Myocyte (in vitro differentiated cells): ENCODE measurements at regions not wholly inside any gene's neighbourhood (a gene's known extent, or its start where the extent isn't known, plus 50 kb on each side); places are given as distances from the start of the nearest gene placed in this dataset.

Experiments used
- DNase-seq: peaks from one replicate; pipeline ENCODE4 v3.0.0-alpha.2; 2012; ENCODE audit warnings: low read depth

DNA sequence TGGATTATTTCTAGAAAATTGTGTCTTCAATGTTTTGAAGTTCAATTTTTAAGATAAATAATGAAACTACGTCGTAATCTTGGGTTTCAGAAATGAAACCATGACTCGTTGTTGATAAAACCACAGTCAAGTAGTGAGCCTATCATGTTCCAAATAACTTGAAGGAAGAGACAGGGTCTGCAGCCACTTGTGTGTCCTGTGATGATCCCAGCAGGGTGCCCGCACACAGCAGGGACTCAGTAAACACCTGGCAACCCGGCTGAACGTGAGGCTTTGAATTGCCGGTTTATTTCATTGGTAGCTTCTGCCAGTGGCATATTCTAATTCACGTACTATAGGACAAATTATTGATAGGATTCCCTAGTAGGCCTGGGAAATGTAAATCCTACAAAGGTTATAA lies 679.6 kb downstream of the IRX1 start:
- DNase-seq: no peak

DNA sequence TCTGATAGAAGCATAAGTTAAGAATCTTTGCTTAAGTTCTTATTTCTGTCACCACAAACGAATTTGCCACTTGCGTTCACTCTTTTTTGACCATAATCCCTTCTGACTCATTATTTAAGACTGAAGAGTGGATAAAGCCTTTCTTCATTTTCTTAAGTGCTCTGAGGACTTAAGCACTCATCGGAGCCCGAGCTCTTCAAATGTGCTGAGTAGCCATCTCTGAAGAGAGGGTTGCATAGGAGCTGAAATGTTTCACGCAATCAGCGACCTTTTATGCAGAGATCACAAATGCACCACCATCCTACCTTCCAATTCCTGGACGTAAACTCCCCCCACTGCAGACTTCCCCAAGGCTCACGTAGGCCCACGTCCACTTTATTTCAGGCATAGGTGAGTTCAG lies 699.2 kb downstream of the IRX1 start:
- DNase-seq: no peak

DNA sequence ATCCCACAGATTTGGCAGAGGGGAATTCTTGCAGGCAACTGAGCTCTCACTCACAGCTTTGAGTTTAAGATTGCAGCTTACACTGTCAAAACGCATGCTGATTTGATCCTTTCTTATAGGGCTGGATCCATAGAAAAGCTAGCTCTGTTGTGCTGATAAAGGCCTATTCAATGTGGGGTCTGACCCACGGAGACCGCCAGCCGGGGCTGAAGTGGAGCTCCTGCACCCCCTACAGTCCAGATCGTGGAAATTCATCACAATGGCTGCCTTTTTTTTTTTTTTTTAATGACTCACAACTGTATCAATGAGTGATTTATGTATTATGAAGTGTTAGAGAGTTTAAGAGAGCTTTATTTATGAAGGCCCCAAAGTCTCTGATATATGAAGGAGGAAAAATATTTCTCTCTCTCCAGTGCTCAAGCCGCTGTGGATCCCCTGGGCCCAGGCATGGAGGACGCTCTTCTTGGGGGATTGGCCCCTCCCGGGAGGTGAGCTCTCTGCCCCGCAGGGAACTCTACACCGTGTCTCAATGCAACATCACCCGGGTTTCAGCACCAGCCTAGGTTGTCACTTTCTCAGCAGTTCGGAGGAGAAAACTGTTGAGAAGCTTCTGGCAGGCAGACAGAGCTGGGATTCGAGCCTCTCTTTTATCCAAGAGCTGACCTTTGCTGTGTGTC lies 700.2 kb downstream of the IRX1 start:
- no peak for DNase-seq

DNA sequence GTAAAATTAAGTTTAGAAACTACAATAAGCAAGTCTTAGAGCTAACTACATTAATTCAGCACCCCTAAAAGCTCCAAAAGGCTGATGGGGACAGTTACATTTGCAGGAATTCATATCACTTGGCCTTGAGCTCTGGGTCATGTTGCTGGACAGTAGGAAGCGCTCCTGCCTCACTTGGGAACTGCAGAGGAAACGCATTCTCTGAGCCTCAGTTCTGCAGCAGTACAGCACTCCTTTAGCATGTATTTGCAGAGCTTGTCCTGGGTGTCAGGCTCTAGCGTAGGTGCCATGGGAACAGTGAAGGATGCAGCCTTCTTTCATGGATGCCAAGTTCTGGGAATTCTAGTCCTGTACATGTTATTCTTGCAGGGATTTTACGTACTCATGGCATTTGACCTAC lies 710.4 kb downstream of the IRX1 start:
- DNase-seq: no peak

DNA sequence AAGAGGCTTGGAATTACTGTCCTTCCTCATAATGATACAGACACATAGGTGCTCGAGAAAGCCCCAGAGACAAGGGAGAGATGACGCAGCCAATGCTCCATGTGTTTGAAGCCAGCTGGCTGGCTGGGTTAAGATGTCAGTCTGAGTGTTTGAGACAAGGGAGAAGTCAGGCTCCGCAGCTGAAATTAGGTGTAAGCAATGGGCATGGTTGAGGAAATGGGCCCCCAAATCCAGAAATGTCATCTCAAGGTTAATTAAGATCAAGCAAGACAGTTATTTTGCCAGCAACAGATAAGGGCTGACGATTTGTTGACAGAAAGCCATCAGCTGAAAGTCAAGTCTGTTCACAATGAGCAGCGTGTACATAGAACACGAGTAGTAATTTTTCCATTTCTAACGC lies 713.4 kb downstream of the IRX1 start:
- no peak for DNase-seq

DNA sequence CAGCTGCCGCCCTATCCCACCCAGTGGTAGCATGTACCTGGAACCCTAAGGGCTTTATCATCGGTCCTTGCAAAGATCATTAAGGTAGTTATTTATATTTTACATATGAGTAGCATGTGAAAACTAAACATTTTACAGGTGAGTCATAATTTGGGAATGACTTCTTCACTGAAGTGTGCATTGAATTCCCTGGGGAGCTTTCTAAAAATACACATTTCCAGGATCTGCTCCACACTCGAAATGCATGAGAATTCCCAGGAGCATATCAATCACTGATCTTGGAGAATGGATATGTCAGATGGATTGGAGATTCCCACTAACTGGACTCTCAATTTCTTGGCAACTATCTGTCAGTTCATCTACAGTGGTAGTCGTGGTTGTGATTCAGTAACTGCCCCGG lies 717.5 kb downstream of the IRX1 start:
- no peak for DNase-seq

DNA sequence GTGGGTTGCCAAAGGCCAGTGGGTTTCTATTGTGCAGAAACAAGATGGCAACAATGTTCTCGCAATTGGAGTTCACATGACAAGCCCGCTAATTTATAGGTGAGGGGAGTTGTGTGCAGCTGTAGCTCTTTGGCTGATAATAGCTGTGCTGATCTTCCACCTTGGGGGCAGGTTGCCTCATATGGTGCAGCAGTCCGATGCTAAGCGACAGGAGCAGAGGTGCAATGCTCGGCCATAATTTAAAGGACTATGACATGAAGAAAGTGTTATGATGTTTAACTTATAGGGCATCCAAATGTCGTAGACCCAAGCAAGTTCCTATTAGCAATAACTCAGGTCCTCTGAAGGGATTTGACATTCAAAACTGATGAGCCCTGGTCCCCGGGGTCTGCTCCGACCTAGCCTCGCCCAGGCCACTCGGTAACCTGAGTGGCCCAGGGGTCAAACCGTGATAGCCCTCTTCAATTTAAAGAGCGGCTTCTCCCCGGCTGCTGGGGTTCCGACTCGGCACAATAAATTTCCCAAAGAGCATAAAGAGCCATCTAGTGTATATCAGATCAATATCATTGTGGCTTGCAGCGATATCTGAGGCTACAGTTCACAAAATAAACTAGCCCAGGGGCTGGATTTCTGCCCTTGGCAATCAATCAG lies 724.0 kb downstream of the IRX1 start:
- DNase-seq: no peak

DNA sequence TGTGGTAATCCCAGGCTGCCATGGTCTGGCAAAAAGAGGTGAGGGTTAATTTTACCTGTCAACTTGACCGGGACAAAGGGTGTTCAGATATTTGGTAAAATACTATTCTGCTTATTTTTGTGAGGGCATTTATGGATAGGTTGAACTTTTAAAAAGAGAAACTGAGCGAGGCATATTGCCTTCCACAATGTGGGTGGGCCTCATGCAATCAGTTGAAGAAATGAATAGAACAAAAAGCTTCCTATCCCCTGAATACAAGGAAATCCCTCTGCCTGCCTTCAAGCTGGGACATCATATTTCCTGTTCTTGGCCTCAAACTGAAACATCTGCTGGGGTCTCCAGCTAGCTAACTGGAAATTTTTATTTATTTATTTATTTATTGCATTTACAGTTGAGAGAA lies 734.7 kb downstream of the IRX1 start:
- DNase-seq: no peak

DNA sequence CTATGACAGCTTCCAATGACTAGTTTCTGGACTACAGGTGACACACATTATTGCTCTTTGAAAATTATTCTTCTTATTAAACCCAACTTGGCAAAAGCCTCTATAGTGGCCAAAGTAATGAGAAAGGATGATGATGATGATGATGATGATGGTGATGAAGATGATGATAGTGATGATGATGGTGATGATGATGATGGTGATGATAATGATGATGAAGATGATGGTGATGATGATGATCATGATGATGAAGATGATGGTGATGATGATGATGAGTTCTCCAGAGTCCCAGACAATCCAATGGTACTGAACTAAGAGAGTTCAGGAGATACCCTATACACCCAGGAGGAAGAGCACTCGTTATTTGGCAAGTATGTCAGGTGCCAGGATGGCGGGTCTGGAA lies 739.4 kb downstream of the IRX1 start:
- no peak for DNase-seq

DNA sequence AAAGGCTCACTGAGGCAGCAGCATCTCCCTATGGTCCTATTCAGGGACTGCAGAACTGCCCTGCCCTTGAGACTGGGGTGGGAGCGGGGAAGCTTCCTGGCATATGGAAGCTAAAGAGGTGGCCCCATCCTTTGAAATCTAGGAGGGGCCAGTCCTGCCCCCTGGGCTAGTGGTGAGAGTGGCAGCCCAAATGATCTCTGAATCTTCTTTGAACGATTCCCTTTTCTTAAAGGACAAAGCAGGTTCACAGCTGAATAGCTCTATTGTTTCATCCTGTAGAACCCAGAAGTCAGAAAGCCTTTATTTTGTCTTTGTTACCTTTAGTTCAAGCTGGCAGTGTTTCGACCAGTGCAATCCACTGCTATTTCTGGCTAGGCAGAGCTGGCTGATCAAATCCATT lies 741.9 kb downstream of the IRX1 start:
- no peak for DNase-seq

DNA sequence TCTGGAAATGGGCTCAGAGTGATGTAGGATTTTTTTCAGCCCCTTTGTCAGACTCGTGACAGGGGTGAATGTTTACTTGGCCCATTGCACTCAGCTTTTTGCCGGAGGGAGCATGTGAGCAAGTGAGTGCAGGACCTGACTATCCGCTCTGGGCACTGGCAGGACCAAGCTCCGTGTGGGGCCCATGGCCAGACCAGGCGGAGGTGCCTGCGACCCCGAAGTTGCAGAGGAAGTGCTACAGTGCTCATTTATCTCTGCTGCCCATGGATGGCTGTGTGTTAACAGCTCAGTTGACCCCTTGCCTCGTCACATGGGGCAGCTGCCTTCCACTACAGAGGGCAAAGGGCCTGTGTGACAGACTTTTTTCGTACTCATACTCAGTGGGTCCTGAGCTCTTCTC lies 744.3 kb downstream of the IRX1 start:
- DNase-seq: no peak

DNA sequence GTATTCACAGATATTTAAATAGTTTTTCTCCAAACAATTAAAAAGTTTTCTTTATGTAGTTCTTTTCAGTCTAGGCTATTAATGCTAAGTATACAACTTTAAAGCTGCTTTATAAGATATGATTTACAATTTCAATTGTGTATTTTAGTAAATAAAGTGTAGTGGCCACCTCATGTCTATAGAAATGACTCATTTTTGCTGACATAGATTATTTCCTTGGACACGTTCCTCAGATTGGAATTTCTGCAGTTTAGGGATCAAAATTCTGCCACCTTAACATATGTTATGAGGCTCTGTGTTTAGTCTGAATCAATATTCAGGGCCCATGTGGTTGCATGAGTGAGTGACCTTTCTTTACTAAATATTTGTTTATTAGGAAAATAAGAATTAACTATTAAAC lies 750.2 kb downstream of the IRX1 start:
- no peak for DNase-seq

DNA sequence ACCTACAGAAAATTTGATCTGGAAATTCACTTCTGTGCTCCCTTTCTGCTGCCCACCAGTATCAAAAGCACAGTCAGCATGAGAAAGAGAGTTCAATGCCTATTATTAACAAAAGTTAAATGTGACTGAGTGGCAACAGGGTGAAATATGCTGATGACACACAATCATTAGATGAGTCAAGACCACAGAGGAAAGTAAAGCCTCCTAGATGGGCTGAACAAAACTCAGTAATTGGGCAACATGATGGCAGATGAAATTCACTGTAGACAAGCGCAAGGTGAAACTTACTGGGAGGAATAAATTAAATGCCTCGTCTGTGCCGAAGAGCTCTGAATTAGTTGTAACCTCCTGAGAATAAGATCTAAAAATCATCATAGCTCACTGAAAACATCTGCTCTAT lies 752.8 kb downstream of the IRX1 start:
- no peak for DNase-seq

DNA sequence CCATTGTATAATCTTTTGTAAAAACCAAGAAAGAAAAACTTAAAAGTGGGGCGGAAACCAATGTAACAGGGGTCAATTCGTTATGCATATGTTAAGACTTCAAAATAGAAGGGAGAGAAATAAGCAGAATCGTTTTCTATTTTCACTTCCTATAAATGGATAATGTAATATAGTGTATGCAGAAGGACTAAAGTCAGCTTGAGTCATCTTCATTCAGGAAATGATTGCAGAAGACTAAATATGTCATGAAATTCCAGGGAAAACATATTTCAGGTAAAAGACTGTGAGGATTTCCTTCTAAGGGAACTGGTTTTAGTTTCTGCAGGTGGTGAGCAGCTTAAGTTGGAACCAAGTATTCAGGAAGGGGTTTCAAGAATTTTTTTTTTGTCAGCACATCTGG lies 753.3 kb downstream of the IRX1 start:
- DNase-seq: no peak

DNA sequence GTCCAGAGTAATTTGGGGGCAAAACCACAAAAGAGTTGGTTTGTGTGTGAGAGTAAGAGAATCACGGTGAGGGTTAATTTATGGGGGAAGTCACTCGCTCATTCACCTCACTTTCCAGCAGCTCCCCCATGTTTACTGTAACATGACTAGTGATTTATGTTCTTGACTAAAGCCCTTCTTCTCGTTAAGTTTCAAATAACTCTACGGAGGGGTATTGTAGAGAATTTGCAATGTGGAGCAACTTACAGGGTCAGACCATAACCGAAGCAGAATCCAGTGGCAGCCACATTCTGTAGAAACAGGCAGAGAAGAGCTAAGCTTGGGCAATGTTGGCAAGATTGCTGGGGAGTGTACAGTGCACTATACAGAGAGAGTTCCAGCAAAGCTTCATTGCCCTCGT lies 760.6 kb downstream of the IRX1 start:
- DNase-seq: no peak

DNA sequence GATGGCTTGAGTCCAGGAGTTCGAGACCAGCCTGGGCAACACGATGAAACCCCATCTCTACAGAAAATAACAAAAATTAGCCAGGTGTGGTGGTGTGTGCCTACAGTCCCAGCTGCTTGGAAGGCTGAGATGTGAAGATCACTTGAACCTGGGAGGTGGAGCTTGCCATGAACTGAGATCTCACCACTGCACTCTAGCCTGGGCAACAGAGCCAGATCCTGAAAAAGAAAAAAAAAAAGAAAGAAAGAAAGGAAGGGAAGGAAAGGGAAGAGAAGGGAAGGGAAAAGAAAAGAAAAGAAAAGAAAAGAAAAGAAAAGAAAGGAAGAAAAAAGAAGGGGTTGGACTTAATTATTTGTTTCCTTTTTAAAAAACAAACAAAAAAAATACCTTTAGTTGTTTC lies 764.2 kb downstream of the IRX1 start:
- no peak for DNase-seq

DNA sequence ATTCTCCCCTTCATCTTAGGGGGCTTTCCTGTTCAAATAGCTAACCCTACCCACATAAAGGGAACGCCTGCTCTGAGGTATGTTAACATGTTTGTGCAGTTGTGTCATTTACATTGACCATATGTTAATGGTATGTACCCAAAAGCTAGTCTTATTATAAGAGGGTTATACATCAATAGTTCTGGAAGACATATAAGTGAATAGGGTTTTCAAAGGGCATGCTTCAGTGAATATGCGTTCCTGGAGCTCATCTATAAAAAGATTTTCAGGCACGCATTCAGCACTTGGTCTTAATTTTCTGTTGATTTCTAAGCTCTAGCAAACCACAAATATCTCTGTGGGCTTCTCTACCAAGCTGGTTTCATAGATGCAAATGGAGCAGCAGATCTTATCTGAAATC lies 766.1 kb downstream of the IRX1 start:
- no peak for DNase-seq

DNA sequence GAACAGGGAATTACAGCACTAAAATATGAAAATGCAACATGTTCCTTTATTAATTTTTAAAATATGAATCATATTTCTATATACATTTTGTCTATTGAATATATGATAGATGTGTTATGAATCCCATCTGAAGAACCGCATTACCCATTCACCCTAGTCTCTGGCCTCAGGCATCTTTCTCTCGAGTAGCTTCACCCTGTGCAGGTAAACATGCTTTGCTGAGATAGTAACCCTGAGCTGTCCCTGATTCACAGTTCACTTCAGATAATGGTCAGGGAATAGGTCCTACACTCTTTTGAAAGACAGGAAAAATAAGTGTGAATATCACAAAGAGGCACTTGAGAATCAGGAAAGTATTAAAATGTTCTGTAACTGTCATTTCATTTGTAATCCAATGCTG lies 766.8 kb downstream of the IRX1 start:
- DNase-seq: no peak

DNA sequence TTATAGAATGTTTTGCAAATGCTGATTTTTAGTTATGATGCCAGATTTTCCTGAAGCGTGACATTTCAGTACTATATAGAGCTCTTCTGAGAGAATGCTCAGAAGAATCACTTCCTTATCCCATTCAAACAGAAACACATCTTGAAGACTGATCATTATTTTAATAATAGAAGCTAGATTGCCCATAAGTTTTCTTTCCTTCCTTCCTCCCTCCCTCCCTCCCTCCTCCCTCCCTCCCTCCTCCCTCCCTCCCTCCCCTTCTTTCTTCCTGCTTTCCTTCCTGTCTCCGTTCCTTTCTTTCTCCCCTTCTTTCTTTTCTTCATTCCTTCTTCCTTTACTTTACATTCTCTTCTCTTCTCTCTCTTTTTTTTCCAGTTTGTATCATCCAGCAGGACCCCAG lies 767.4 kb downstream of the IRX1 start:
- DNase-seq: no peak

DNA sequence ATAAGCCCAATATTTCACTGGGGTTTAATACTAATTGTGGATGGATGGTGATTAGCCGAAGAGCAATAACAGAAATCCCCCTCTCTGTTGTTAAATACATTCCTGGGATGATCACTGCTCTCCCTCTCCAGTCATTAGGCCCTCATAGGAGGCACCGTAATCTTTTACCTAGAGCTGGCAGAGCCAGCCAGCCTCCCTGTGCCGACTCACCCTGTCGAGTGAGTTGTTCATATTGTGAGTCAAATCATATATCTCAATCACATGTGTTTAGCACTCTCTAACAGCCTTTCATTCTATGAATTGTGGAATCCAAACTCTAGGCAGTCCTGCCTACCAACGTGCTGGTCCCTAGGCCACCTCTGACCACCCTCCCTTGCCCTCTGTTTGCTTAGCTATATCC lies 771.0 kb downstream of the IRX1 start:
- DNase-seq: no peak

DNA sequence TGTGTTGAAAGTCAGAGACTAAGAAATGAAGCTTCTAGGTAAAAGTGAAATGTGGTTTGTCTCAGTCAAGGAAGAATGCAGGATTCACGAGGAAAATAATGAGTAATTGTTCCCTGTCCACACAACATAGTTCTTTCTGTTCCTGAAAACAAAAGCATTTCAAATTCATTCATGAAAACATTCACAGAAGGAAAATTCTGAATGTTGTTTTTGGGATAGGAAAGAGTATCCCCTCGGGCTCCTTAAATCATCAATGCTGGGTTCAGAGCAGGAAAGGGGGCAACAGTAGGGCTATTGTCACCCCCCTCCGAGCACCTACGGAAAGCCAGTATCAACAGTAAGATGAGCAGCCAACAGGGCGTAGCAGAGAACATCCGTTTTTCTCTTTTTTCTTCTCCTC lies 769.9 kb upstream of the ADAMTS16 start:
- no peak for DNase-seq

DNA sequence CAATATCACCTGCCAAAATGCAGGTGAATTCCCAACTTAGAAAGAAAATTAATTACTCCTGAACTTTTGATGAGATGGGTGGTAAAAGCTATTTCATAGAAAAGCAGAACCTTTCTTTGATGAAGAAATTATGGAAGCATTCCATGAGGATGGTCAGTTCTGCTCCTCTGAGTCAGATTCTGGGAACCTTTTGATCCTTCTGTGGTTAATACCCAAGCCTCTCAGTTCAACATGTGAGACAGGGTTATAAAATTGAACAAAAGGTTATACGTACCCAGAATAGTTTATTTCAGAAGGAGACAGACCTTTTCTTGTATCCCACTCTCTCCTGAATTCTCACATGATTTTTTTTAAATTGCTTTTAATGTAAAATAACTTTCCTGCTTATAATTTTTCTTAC lies 767.6 kb upstream of the ADAMTS16 start:
- DNase-seq: no peak

DNA sequence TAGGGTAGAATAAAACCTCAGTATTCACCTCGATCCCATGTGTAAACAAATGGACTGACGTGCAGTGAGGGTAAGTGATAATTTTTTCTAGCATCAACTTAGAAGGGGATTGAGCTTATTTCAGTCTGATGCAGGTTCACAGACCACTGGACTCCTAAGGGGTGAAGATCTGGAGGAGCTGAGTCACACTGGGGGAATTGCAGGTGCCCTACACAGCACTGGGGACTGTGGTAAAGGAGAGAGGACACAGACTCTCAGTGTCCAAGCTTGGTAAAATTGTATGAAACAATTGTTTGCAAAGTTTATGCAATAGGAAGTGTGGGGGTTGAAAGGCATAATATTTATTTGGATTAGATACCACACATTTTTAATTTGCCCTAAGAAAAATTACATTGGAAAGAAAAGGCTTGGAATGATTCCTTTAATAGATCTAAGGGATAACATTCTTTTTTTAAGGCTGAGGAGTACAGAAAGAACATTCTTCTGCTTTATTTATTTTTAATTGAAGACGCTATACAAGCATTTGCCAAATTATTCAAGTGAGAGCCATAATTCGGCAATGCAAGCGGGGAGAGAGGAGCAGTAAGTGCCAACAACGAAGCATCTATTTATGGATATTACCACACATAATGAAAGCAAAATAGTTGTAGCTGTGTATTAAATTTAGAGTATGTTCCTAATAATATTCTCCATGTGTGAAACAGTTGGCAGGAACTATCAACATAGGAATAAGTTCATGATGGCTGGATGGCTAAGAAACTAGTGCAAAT lies 766.9 kb upstream of the ADAMTS16 start:
- DNase-seq: no peak
